Naive thymus-derived CD4-positive, alpha-beta T cell (primary cell): ENCODE measurements at regions not wholly inside any gene's neighbourhood (a gene's known extent, or its start where the extent isn't known, plus 50 kb on each side); places are given as distances from the start of the nearest gene placed in this dataset.

Experiments used
- ATAC-seq: fragments of 150-1000 bp; cut with Tn5 transposase; 2 replicates; pipeline ENCODE4 v1.10.0; 2021; ENCODE audit warnings: mild to moderate bottlenecking, moderate library complexity
- CTCF ChIA-PET: fragments of 350-600 bp; sonication (Branson Sonifier 250); formaldehyde crosslinking; loops from one replicate; lab custom pipeline; 2021; ENCODE audit warnings: antibody characterized with exemption; lab: Charles Lee
- POLR2A ChIA-PET: fragments of 350-600 bp; sonication (Branson Sonifier 250); formaldehyde crosslinking; loops from one replicate; lab custom pipeline; 2021; ENCODE audit warnings: antibody characterized with exemption, inconsistent platforms; lab: Charles Lee
- DNase-seq, 9 donors: peaks; one replicate each; pipeline versions ENCODE4 v3.0.0 to v3.0.0-alpha.2; 2020 to 2022; ENCODE audit warnings: mixed read lengths in 1 of 9
- H3K27ac ChIP-seq: one replicate; pipeline ENCODE4 v1.7.0; 2013; ENCODE audit warnings: mild to moderate bottlenecking, low read depth, low read length, moderate library complexity
- H3K27me3 ChIP-seq, 2 donors: one replicate each; pipeline ENCODE4 v1.7.0; 2013; ENCODE audit warnings: low read length in 2 of 2, mild to moderate bottlenecking in 2 of 2, moderate library complexity in 2 of 2; ENCODE audit not compliant: control insufficient read depth in 2 of 2, insufficient read depth in 2 of 2
- H3K36me3 ChIP-seq, 3 experiments: 1 replicate in 2 of 3; 2 replicates in 1 of 3; pipeline ENCODE4 v1.7.0; 2013; ENCODE audit warnings: low read length in 3 of 3, mild to moderate bottlenecking in 3 of 3, moderate library complexity in 1 of 3; ENCODE audit not compliant: insufficient read depth in 3 of 3, control insufficient read depth in 2 of 3
- H3K4me1 ChIP-seq, 2 donors: one replicate each; pipeline ENCODE4 v1.7.0; 2013; ENCODE audit warnings: low read length in 2 of 2, mild to moderate bottlenecking in 2 of 2, moderate library complexity in 1 of 2; ENCODE audit not compliant: control insufficient read depth in 2 of 2, insufficient read depth in 2 of 2
- H3K4me3 ChIP-seq: 2 replicates; pipeline ENCODE4 v1.7.0; 2013; ENCODE audit warnings: mild to moderate bottlenecking, low read length
- H3K9me3 ChIP-seq, 3 experiments: 1 replicate in 2 of 3; 2 replicates in 1 of 3; pipeline ENCODE4 v1.7.0; 2013; ENCODE audit warnings: low read length in 3 of 3; ENCODE audit not compliant: control insufficient read depth in 2 of 3
- H3K27ac Mint-ChIP-seq, 9 donors: one replicate each; pipeline ENCODE4 v1.8.0; 2020 to 2022; ENCODE audit warnings: mixed read lengths in 9 of 9, mild to moderate bottlenecking in 8 of 9, moderate library complexity in 5 of 9, inconsistent platforms in 2 of 9
- H3K27me3 Mint-ChIP-seq, 5 donors: one replicate each; pipeline ENCODE4 v1.8.0; 2021 to 2022; ENCODE audit warnings: mixed read lengths in 5 of 5, mild to moderate bottlenecking in 1 of 5
- H3K36me3 Mint-ChIP-seq, 5 donors: one replicate each; pipeline ENCODE4 v1.8.0; 2020 to 2022; ENCODE audit warnings: mixed read lengths in 5 of 5, mild to moderate bottlenecking in 3 of 5, inconsistent platforms in 1 of 5
- H3K4me1 Mint-ChIP-seq, 7 donors: one replicate each; pipeline ENCODE4 v1.8.0; 2020 to 2022; ENCODE audit warnings: mixed read lengths in 7 of 7, mild to moderate bottlenecking in 3 of 7, inconsistent platforms in 1 of 7
- H3K4me3 Mint-ChIP-seq, 10 donors: one replicate each; pipeline ENCODE4 v1.8.0; 2020 to 2022; ENCODE audit warnings: mild to moderate bottlenecking in 10 of 10, mixed read lengths in 10 of 10, moderate library complexity in 6 of 10, inconsistent platforms in 2 of 10
- H3K9me3 Mint-ChIP-seq, 11 donors: one replicate each; pipeline ENCODE4 v1.8.0; 2020 to 2022; ENCODE audit warnings: mixed read lengths in 11 of 11, mild to moderate bottlenecking in 4 of 11, inconsistent platforms in 1 of 11, moderate library complexity in 1 of 11
- intact Hi-C, 2 donors: fragments of 100-400 bp; cut with micrococcal nuclease; formaldehyde crosslinking; loops; one replicate each; pipeline ENCODE4 v1.15.1; 2023

- ChIA-PET CTCF (no interaction called here), POLR2A (no interaction called here)
- no peak overlapping the region for H3K27ac Mint-ChIP-seq
- H3K4me3 Mint-ChIP-seq = no peak overlapping the region
- H3K4me1 ChIP-seq = no peaks in the 10 kb centered on the region
- intact Hi-C loops = no loop called here
- no peaks in the 10 kb centered on the region for H3K27me3 ChIP-seq
- no peaks in the 10 kb centered on the region for H3K36me3 ChIP-seq
- H3K9me3 Mint-ChIP-seq = peaks cover 0 to 27% (median 11%) of the 10 kb centered on the region in 11 donors
- H3K4me3 ChIP-seq = no peak overlapping the region
- no peak overlapping the region for H3K27ac ChIP-seq
- H3K27me3 Mint-ChIP-seq = peaks cover 0 to 23% (median 8%) of the 10 kb centered on the region in 5 donors
- DNase-seq = no peak
- H3K4me1 Mint-ChIP-seq = no peaks in the 10 kb centered on the region
- no peak for ATAC-seq
- no peaks in the 10 kb centered on the region for H3K36me3 Mint-ChIP-seq
- peaks cover 0 to 9% (median 0%) of the 10 kb centered on the region in 3 experiments for H3K9me3 ChIP-seq
These were observed 382.0 kb downstream of the ZNF536 start for GRCh38 chr19:30754162-30754561.

DNA sequence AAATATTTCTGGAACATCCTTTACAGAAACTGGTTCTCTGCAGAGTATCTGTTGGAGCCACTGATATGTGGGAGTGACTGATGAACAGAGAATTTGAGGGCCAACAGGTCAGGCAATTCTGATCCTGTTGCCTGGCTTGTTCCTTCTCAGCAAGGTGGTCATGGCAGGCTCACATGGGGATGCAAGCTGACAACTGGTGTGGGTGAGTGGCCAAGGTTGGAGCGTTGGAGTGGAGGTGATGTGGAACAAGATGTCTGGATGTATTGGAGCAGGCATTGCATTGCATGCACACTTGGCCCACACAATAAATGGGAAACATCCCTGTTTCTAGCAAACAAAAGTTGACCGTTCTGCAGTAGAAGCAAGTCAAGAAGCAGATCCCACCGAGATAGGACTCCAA lies 380.7 kb downstream of the ZNF536 start:
- no peaks in the 10 kb centered on the region for H3K36me3 Mint-ChIP-seq
- ATAC-seq (no peak), DNase-seq (no peak)
- ChIA-PET POLR2A (no interaction called here), CTCF (no interaction called here)
- H3K27me3 ChIP-seq = no peaks in the 10 kb centered on the region
- H3K4me3 Mint-ChIP-seq = no peak overlapping the region
- peaks cover 0 to 31% (median 14%) of the 10 kb centered on the region in 11 donors for H3K9me3 Mint-ChIP-seq
- H3K4me1 Mint-ChIP-seq = no peaks in the 10 kb centered on the region
- no peak overlapping the region for H3K4me3 ChIP-seq
- intact Hi-C loops = no loop called here
- no peaks in the 10 kb centered on the region for H3K36me3 ChIP-seq
- no peak overlapping the region for H3K27ac Mint-ChIP-seq
- no peak overlapping the region for H3K27ac ChIP-seq
- H3K9me3 ChIP-seq = peaks cover 0 to 9% (median 0%) of the 10 kb centered on the region in 3 experiments
- H3K27me3 Mint-ChIP-seq = peaks cover 0 to 23% (median 8%) of the 10 kb centered on the region in 5 donors
- no peaks in the 10 kb centered on the region for H3K4me1 ChIP-seq

DNA sequence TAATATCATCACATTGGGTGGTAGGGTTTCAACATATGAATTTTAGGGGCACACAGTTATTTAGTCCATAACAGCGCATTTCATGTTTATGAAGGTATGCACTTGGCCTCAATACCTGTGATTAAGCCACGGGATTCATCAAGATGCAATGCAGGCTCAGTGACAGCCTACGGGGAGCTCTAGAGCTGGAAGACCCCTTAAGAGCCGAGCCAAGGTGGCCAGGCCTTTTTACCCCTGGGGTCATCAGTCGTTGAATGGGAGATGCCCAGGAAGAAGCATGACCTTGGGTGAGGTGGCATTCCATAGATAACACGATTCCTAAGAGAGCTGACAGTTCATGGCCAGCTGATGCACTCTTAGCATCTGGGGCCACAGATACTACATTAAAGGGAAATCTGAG lies 380.0 kb downstream of the ZNF536 start:
- intact Hi-C loops = no loop called here
- ChIA-PET CTCF (no interaction called here), POLR2A (no interaction called here)
- Histone ChIP-seq H3K36me3 (no peaks in the 10 kb centered on the region), H3K27me3 (no peaks in the 10 kb centered on the region), H3K27ac (no peak overlapping the region), H3K4me1 (no peaks in the 10 kb centered on the region), H3K9me3 (peaks cover 0 to 9% (median 0%) of the 10 kb centered on the region in 3 experiments), H3K4me3 (no peak overlapping the region)
- no peak overlapping the region for H3K27ac Mint-ChIP-seq
- ATAC-seq (no peak), DNase-seq (no peak)
- peaks cover 0 to 21% (median 7%) of the 10 kb centered on the region in 5 donors for H3K27me3 Mint-ChIP-seq
- H3K4me1 Mint-ChIP-seq = no peaks in the 10 kb centered on the region
- peaks cover 0 to 31% (median 14%) of the 10 kb centered on the region in 11 donors for H3K9me3 Mint-ChIP-seq
- H3K4me3 Mint-ChIP-seq = no peak overlapping the region
- H3K36me3 Mint-ChIP-seq = no peaks in the 10 kb centered on the region

- intact Hi-C loops = no loop called here
- Histone ChIP-seq H3K4me1 (no peaks in the 10 kb centered on the region), H3K36me3 (no peaks in the 10 kb centered on the region), H3K27ac (no peak overlapping the region), H3K27me3 (no peaks in the 10 kb centered on the region), H3K9me3 (peaks cover 0 to 8% (median 0%) of the 10 kb centered on the region in 3 experiments), H3K4me3 (no peak overlapping the region)
- H3K4me1 Mint-ChIP-seq = no peaks in the 10 kb centered on the region
- no peaks in the 10 kb centered on the region for H3K36me3 Mint-ChIP-seq
- H3K27ac Mint-ChIP-seq = no peak overlapping the region
- DNase-seq (no peak), ATAC-seq (no peak)
- H3K9me3 Mint-ChIP-seq = peaks cover 0 to 18% (median 13%) of the 10 kb centered on the region in 11 donors
- peaks cover 0 to 20% (median 13%) of the 10 kb centered on the region in 5 donors for H3K27me3 Mint-ChIP-seq
- POLR2A ChIA-PET = no interaction called here
- no peak overlapping the region for H3K4me3 Mint-ChIP-seq
- CTCF ChIA-PET = no interaction called here
These were observed 373.3 kb downstream of the ZNF536 start for GRCh38 chr19:30745476-30745985.

DNA sequence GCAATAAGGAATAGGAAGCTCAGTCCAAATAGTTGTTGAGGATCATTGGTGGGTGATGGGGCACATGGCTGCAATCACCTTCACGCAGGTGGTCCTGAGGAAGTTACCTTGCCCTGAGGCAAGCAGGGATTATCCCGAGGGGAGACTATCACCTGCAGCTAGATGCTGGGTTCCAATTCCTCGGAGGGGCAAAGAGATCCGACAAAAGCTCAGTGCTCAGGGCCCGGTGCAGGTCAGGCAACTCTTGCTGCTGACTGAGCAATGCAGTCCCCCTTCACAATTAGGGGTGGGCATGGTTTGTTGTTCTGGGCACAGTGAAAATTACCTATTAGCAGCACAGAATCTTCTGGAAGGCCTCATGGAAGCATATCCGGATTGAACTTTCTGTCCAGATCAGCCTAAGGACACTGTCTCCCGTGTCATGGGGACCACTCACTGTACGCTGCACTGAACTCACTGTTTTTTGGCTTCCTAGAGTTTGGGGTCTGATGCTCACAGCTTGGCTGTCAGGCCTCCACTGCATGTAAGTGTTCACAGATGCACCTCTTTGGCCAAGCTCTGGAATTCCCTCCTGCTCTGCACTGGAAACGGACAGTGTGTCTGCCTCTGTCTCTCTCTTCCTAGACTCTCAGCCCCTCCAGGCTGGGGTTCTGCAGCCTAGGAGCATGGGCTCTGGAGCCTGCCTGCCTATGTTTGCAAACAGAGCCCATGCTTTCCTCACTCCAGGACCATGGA lies 372.7 kb downstream of the ZNF536 start:
- peaks cover 0 to 20% (median 13%) of the 10 kb centered on the region in 5 donors for H3K27me3 Mint-ChIP-seq
- CTCF ChIA-PET = no interaction called here
- peaks cover 0 to 12% (median 7%) of the 10 kb centered on the region in 11 donors for H3K9me3 Mint-ChIP-seq

GRCh38 chr19:30743702-30744101 lies 371.5 kb downstream of the ZNF536 start:
- Histone ChIP-seq H3K4me1 (no peaks in the 10 kb centered on the region), H3K36me3 (no peaks in the 10 kb centered on the region), H3K27me3 (no peaks in the 10 kb centered on the region), H3K4me3 (no peak overlapping the region), H3K9me3 (no peaks in the 10 kb centered on the region), H3K27ac (no peak overlapping the region)
- Mint-ChIP-seq H3K27me3 (peaks cover 0 to 20% (median 13%) of the 10 kb centered on the region in 5 donors), H3K36me3 (no peaks in the 10 kb centered on the region), H3K4me3 (no peak overlapping the region), H3K4me1 (no peaks in the 10 kb centered on the region), H3K9me3 (peaks cover 0 to 3% (median 0%) of the 10 kb centered on the region in 11 donors), H3K27ac (no peak overlapping the region)
- ChIA-PET CTCF (interaction anchor here (0.5 kb wide), 1 partner anchor 637 kb away, joined by 3 read pairs; no protein-coding TSS in a partner anchor), POLR2A (no interaction called here)
- no peak for ATAC-seq
- intact Hi-C loops = no loop called here
- DNase-seq = no peak

More for the DNA sequence above, 372.7 kb downstream of the ZNF536 start:
- DNase-seq = no peak
- Histone ChIP-seq H3K36me3 (no peaks in the 10 kb centered on the region), H3K27me3 (no peaks in the 10 kb centered on the region), H3K4me1 (no peaks in the 10 kb centered on the region), H3K9me3 (peaks cover 0 to 2% (median 0%) of the 10 kb centered on the region in 3 experiments), H3K27ac (no peak overlapping the region), H3K4me3 (no peak overlapping the region)
- no peak for ATAC-seq
- intact Hi-C loops = no loop called here
- Mint-ChIP-seq H3K4me3 (no peak overlapping the region), H3K36me3 (no peaks in the 10 kb centered on the region), H3K4me1 (no peaks in the 10 kb centered on the region), H3K27ac (no peak overlapping the region)
- POLR2A ChIA-PET = no interaction called here
